Smooth muscle cell (in vitro differentiated cells): ENCODE measurements at regions not wholly inside any gene's neighbourhood (a gene's known extent, or its start where the extent isn't known, plus 50 kb on each side); places are given as distances from the start of the nearest gene placed in this dataset.
A peak's percentile ranks its signal among the peaks of the same experiment; 100 is the strongest.

Experiments
- DNase-seq: peaks from one replicate; lab custom pipeline; 2025; ENCODE audit not compliant: unreplicated experiment; lab: John Stamatoyannopoulos, UW
- H2AFZ ChIP-seq: fragments of 200-600 bp; sonication (generic); 2 replicates; pipeline ENCODE4 v1.6.0; 2016; ENCODE audit warnings: antibody characterized with exemption, low read depth, mild to moderate bottlenecking
- H3F3A ChIP-seq: fragments of 200-600 bp; sonication (generic); 2 replicates; pipeline ENCODE4 v1.6.0; 2017; ENCODE audit warnings: antibody characterized with exemption, low read depth
- H3K27ac ChIP-seq: fragments of 200-600 bp; sonication (generic); 2 replicates; pipeline ENCODE4 v1.5.1; 2016; ENCODE audit warnings: low read depth, mild to moderate bottlenecking
- H3K27me3 ChIP-seq: fragments of 200-600 bp; sonication (generic); 2 replicates; pipeline ENCODE4 v1.6.1; 2016; ENCODE audit warnings: low read depth, mild to moderate bottlenecking
- H3K36me3 ChIP-seq: fragments of 200-600 bp; sonication (generic); 2 replicates; pipeline ENCODE4 v1.5.1; 2016; ENCODE audit warnings: low read depth
- H3K4me1 ChIP-seq: fragments of 200-600 bp; sonication (generic); 2 replicates; pipeline ENCODE4 v1.5.1; 2016; ENCODE audit warnings: low read depth
- H3K4me2 ChIP-seq: fragments of 200-600 bp; sonication (generic); 2 replicates; pipeline ENCODE4 v1.6.0; 2016; ENCODE audit warnings: mild to moderate bottlenecking
- H3K4me3 ChIP-seq: fragments of 200-600 bp; sonication (generic); 2 replicates; pipeline ENCODE4 v1.5.1; 2016; ENCODE audit warnings: mild to moderate bottlenecking
- H3K79me2 ChIP-seq: fragments of 200-600 bp; sonication (generic); 2 replicates; pipeline ENCODE4 v1.6.0; 2016; ENCODE audit warnings: low read depth, mild to moderate bottlenecking
- H3K9ac ChIP-seq: fragments of 200-600 bp; sonication (generic); 2 replicates; pipeline ENCODE4 v1.6.0; 2016; ENCODE audit warnings: low read depth
- H3K9me3 ChIP-seq: fragments of 200-600 bp; sonication (generic); replicated peaks from 2 replicates; pipeline ENCODE4 v1.5.1; 2016; ENCODE audit warnings: low read depth
- H4K20me1 ChIP-seq: fragments of 200-600 bp; sonication (generic); 2 replicates; pipeline ENCODE4 v1.6.0; 2016; ENCODE audit warnings: low read depth
- CTCF ChIP-seq: fragments of 200-600 bp; sonication (generic); IDR thresholded peaks from 2 replicates; pipeline ENCODE4 v1.5.1; 2017; ENCODE audit warnings: borderline replicate concordance, mild to moderate bottlenecking, antibody characterized with exemption; ENCODE audit not compliant: insufficient read depth, poor library complexity, severe bottlenecking
- WGBS: methylation state at CpG from one replicate; pipeline ENCODE4 v1.1.7; 2016; ENCODE audit warnings: low lambda C conversion rate; 5-methylcytosine and 5-hydroxymethylcytosine counted together

DNA sequence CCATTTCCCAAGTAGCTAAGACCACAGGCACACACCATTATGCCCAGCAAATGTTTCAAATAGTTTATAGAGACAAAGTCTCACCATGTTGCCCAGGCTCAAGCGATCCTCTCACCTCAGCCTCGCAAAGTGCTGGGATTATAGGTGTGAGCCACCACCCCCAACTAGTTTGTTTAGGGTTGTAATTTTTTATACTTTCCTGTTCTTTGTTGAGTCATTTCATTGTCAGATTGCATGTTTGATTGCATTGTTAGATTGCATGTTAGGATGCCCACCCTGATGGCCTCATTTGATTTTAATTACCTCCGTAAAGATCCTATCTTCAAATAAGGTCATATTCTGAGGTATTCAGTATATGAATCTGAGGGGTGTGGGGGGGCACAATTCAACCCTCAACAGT lies 73.3 kb upstream of the SASH1 start:
- peaks cover 17% of the 10 kb centered on the region for H3K79me2 ChIP-seq
- no peak overlapping the region for H2AFZ ChIP-seq
- no peaks in the 10 kb centered on the region for H3K36me3 ChIP-seq
- H3K9me3 ChIP-seq, result no peaks in the 10 kb centered on the region
- no peak overlapping the region for H3K4me3 ChIP-seq
- H3K27ac ChIP-seq, result peak overlapping the region; percentile 88
- H3K4me1 ChIP-seq, result peaks cover 13% of the 10 kb centered on the region
- H4K20me1 ChIP-seq, result no peaks in the 10 kb centered on the region
- peaks cover 5% of the 10 kb centered on the region for H3F3A ChIP-seq
- H3K4me2 ChIP-seq, result no peak overlapping the region
- DNase-seq, result no peak
- TF ChIP-seq CTCF, result no peak
- no peak overlapping the region for H3K9ac ChIP-seq
- H3K27me3 ChIP-seq, result no peaks in the 10 kb centered on the region
- 91% methylated on average over 3 of the region's 3 CpGs for WGBS

DNA sequence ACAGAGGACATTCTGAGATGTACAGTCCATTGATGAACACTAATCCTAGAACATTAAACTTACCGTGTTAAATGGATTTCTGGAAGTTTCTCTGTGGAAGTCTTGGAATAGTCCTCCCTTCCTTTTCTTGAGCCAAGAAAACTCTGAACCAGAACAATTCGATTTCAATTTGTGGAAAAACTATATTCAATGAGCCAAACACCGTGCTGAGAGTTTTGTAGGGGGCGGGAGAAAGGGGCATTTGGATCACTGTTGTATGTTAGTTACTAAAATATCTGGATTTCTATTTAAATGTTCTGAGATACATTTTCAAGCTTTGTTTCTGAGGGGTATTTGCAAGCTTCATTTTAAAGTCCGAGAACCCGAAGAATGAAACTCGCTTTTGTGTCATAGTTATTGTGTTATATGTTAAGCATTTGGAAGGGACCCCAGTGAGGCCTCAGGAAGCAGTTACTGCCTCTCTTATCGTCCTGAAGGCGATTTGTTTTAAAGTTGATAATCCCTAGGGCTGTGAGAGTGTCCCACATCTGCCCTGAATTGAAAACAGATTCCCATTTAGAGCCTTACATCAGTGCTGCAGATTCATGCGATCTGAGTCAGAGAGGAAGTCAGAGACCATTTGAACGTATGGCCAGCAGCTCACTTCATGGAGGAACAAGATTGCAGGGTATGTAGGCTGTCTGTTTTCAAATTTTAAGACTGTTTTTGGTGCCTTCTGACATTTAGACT lies 70.8 kb upstream of the SASH1 start:
- peak overlapping the region; percentile 95 for H3K27ac ChIP-seq
- peaks cover 13% of the 10 kb centered on the region for H3K4me1 ChIP-seq
- H3F3A ChIP-seq, result peaks cover 5% of the 10 kb centered on the region
- H3K36me3 ChIP-seq, result no peaks in the 10 kb centered on the region
- WGBS, result 20% methylated on average over 11 of the region's 11 CpGs
- H3K9me3 ChIP-seq, result no peaks in the 10 kb centered on the region
- peak overlapping the region; percentile 79 for H3K9ac ChIP-seq
- no peaks in the 10 kb centered on the region for H3K27me3 ChIP-seq
- no peaks in the 10 kb centered on the region for H4K20me1 ChIP-seq
- no peak overlapping the region for H2AFZ ChIP-seq
- peak overlapping the region; percentile 72 for H3K4me2 ChIP-seq
- H3K79me2 ChIP-seq, result peaks cover 21% of the 10 kb centered on the region
- TF ChIP-seq CTCF, result no peak
- peak overlapping the region; percentile 42 for H3K4me3 ChIP-seq
- DNase-seq, result no peak

- no peak for DNase-seq
- Histone ChIP-seq H3K79me2 (peaks cover 26% of the 10 kb centered on the region), H3K4me3 (peak overlapping the region; percentile 42), H3K27ac (peak overlapping the region; percentile 95), H3K36me3 (no peaks in the 10 kb centered on the region), H3K9me3 (no peaks in the 10 kb centered on the region), H3F3A (peaks cover 5% of the 10 kb centered on the region), H3K27me3 (no peaks in the 10 kb centered on the region), H4K20me1 (no peaks in the 10 kb centered on the region), H3K9ac (peak overlapping the region; percentile 79), H3K4me1 (peaks cover 13% of the 10 kb centered on the region), H2AFZ (no peak overlapping the region), H3K4me2 (peak overlapping the region; percentile 72)
- TF ChIP-seq CTCF, result no peak
- 56% methylated on average over 7 of the region's 7 CpGs for WGBS
These were observed 70.0 kb upstream of the SASH1 start for GRCh38 chr6:148272597-148272996.
